C4-2B (cell line): ENCODE measurements at regions not wholly inside any gene's neighbourhood (a gene's known extent, or its start where the extent isn't known, plus 50 kb on each side); places are given as distances from the start of the nearest gene placed in this dataset.

Source experiments
- CTCF ChIP-seq: fragments of 450-650 bp; conservative IDR thresholded peaks from 2 replicates; pipeline ENCODE4 v1.5.1; 2017; ENCODE audit warnings: mild to moderate bottlenecking
- ZFX ChIP-seq: fragments of 450-650 bp; IDR thresholded peaks from 2 replicates; pipeline ENCODE4 v1.6.1; 2017

- TF ChIP-seq CTCF = no peak
- TF ChIP-seq ZFX = no peak
Observed at GRCh38 chr3:17800232-17800631, 57.8 kb upstream of the TBC1D5 start.
